Central memory CD8-positive, alpha-beta T cell (primary cell): ENCODE measurements at regions not wholly inside any gene's neighbourhood (a gene's known extent, or its start where the extent isn't known, plus 50 kb on each side); places are given as distances from the start of the nearest gene placed in this dataset.

Experiments used
- ATAC-seq: fragments of 150-1000 bp; cut with Tn5 transposase; replicated peaks from 2 replicates; pipeline ENCODE4 v1.10.0; 2022; ENCODE audit warnings: mild to moderate bottlenecking, moderate FRiP score, moderate number of reproducible peaks; ENCODE audit not compliant: poor library complexity, severe bottlenecking; ENCODE audit errors: extremely low read depth
- DNase-seq, 2 donors: peaks; one replicate each; pipeline ENCODE4 v3.0.0; 2021; ENCODE audit warnings: low spot score in 2 of 2
- H3K27ac Mint-ChIP-seq: one replicate; pipeline ENCODE4 v1.8.0; 2022; ENCODE audit warnings: low read depth, mild to moderate bottlenecking, moderate library complexity, mixed read lengths
- H3K27me3 Mint-ChIP-seq: one replicate; pipeline ENCODE4 v1.8.0; 2022; ENCODE audit warnings: mixed read lengths
- H3K36me3 Mint-ChIP-seq: one replicate; pipeline ENCODE4 v1.8.0; 2022; ENCODE audit warnings: mild to moderate bottlenecking, moderate library complexity, mixed read lengths; ENCODE audit not compliant: insufficient read depth
- H3K4me1 Mint-ChIP-seq: one replicate; pipeline ENCODE4 v1.8.0; 2022; ENCODE audit warnings: mixed read lengths
- H3K4me3 Mint-ChIP-seq: one replicate; pipeline ENCODE4 v1.8.0; 2022; ENCODE audit warnings: mild to moderate bottlenecking, moderate library complexity, mixed read lengths
- H3K9me3 Mint-ChIP-seq: one replicate; pipeline ENCODE4 v1.8.0; 2022; ENCODE audit warnings: mixed read lengths

GRCh38 chr2:66753257-66753656 is 318.3 kb downstream of the MEIS1 start:
- Mint-ChIP-seq H3K4me3 (no peak overlapping the region), H3K9me3 (peaks cover 24% of the 10 kb centered on the region), H3K27ac (no peak overlapping the region), H3K27me3 (no peaks in the 10 kb centered on the region), H3K4me1 (no peaks in the 10 kb centered on the region), H3K36me3 (no peaks in the 10 kb centered on the region)
- ATAC-seq, result no peak
- DNase-seq, result no peak

DNA sequence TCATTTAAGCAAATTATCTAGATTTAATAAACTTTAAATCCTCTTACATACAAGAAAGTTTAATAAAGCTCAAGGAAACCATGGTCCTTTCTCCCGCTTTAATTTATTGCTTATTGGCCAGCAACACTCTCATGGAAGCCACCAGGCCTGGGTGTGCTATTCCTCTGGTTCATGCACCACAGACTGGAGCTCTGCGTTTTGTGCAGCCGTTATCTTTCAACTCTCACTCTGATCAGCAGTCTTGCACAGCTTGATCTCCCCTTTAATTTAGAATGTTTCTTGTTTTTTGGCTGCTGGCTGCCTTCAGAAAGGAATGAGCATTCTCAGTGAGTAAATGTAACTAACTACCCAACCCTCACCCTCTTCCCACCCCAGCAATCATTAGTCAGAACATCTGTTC is 318.7 kb downstream of the MEIS1 start:
- Mint-ChIP-seq H3K4me3 (no peak overlapping the region), H3K4me1 (no peaks in the 10 kb centered on the region), H3K27me3 (no peaks in the 10 kb centered on the region), H3K27ac (no peak overlapping the region), H3K9me3 (peaks cover 26% of the 10 kb centered on the region), H3K36me3 (no peaks in the 10 kb centered on the region)
- ATAC-seq (no peak), DNase-seq (no peak)

DNA sequence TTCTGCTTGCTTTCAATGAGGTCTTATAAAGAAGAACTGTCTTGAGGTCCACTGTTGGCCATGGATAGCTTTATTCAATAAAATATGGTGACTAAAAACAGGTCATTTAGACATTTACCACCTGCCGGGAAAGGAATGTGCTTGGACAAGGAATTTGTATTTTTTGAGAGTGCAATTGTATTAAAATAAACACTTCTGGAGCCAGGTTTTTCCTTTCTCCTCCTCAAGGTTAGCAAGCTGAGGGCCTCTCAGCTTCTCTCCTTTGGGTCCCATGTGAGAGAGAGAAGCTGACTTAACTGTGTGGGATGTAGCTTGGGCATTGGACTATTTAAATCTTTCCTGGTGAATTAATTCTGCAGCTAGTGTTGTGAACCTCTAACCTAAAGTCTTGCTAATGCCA is 321.0 kb downstream of the MEIS1 start:
- ATAC-seq (no peak), DNase-seq (no peak)
- Mint-ChIP-seq H3K27me3 (no peaks in the 10 kb centered on the region), H3K27ac (no peak overlapping the region), H3K9me3 (peaks cover 21% of the 10 kb centered on the region), H3K4me1 (no peaks in the 10 kb centered on the region), H3K36me3 (no peaks in the 10 kb centered on the region), H3K4me3 (no peak overlapping the region)

- no peak for ATAC-seq
- Mint-ChIP-seq H3K27me3 (no peaks in the 10 kb centered on the region), H3K9me3 (peaks cover 28% of the 10 kb centered on the region), H3K4me3 (no peak overlapping the region), H3K36me3 (peaks cover 2% of the 10 kb centered on the region), H3K27ac (no peak overlapping the region), H3K4me1 (no peaks in the 10 kb centered on the region)
- no peak for DNase-seq
These were observed 326.9 kb downstream of the MEIS1 start for GRCh38 chr2:66761826-66762225.

- H3K36me3 Mint-ChIP-seq, result peaks cover 2% of the 10 kb centered on the region
- peaks cover 25% of the 10 kb centered on the region for H3K9me3 Mint-ChIP-seq
- DNase-seq (no peak), ATAC-seq (no peak)
- no peak overlapping the region for H3K4me3 Mint-ChIP-seq
- H3K4me1 Mint-ChIP-seq, result no peaks in the 10 kb centered on the region
- no peaks in the 10 kb centered on the region for H3K27me3 Mint-ChIP-seq
- no peak overlapping the region for H3K27ac Mint-ChIP-seq
These were observed 327.8 kb downstream of the MEIS1 start for GRCh38 chr2:66762761-66763160.

GRCh38 chr2:66766582-66766981 is 331.7 kb downstream of the MEIS1 start:
- Mint-ChIP-seq H3K4me3 (no peak overlapping the region), H3K27me3 (no peaks in the 10 kb centered on the region), H3K4me1 (no peaks in the 10 kb centered on the region), H3K36me3 (peaks cover 2% of the 10 kb centered on the region), H3K9me3 (peaks cover 24% of the 10 kb centered on the region), H3K27ac (no peak overlapping the region)
- ATAC-seq (no peak), DNase-seq (no peak)

GRCh38 chr2:66771359-66771976 is 336.5 kb downstream of the MEIS1 start:
- DNase-seq (no peak), ATAC-seq (no peak)
- Mint-ChIP-seq H3K4me3 (no peak overlapping the region), H3K27me3 (no peaks in the 10 kb centered on the region), H3K4me1 (no peaks in the 10 kb centered on the region), H3K27ac (no peak overlapping the region), H3K9me3 (peaks cover 5% of the 10 kb centered on the region), H3K36me3 (peaks cover 1% of the 10 kb centered on the region)

- H3K27ac Mint-ChIP-seq, result no peak overlapping the region
- no peaks in the 10 kb centered on the region for H3K27me3 Mint-ChIP-seq
- peaks cover 1% of the 10 kb centered on the region for H3K36me3 Mint-ChIP-seq
- no peaks in the 10 kb centered on the region for H3K4me1 Mint-ChIP-seq
- no peak overlapping the region for H3K4me3 Mint-ChIP-seq
- DNase-seq (no peak), ATAC-seq (no peak)
- peaks cover 5% of the 10 kb centered on the region for H3K9me3 Mint-ChIP-seq
These were observed 337.7 kb downstream of the MEIS1 start for GRCh38 chr2:66772618-66773017.

GRCh38 chr2:66775730-66776422 is 341.0 kb downstream of the MEIS1 start:
- Mint-ChIP-seq H3K4me3 (no peak overlapping the region), H3K27me3 (no peaks in the 10 kb centered on the region), H3K9me3 (no peaks in the 10 kb centered on the region), H3K27ac (no peak overlapping the region), H3K36me3 (peaks cover 1% of the 10 kb centered on the region), H3K4me1 (no peaks in the 10 kb centered on the region)
- no peak for DNase-seq
- ATAC-seq, result no peak

GRCh38 chr2:66781804-66782203 is 346.9 kb downstream of the MEIS1 start:
- Mint-ChIP-seq H3K27ac (no peak overlapping the region), H3K4me3 (no peak overlapping the region), H3K9me3 (peaks cover 6% of the 10 kb centered on the region), H3K36me3 (no peaks in the 10 kb centered on the region), H3K4me1 (no peaks in the 10 kb centered on the region), H3K27me3 (no peaks in the 10 kb centered on the region)
- DNase-seq, result no peak
- no peak for ATAC-seq

- Mint-ChIP-seq H3K36me3 (no peaks in the 10 kb centered on the region), H3K27ac (no peak overlapping the region), H3K4me3 (no peak overlapping the region), H3K4me1 (no peaks in the 10 kb centered on the region), H3K27me3 (no peaks in the 10 kb centered on the region), H3K9me3 (peaks cover 6% of the 10 kb centered on the region)
- no peak for DNase-seq
- ATAC-seq, result no peak
These were observed 347.9 kb downstream of the MEIS1 start for GRCh38 chr2:66782780-66783361.

DNA sequence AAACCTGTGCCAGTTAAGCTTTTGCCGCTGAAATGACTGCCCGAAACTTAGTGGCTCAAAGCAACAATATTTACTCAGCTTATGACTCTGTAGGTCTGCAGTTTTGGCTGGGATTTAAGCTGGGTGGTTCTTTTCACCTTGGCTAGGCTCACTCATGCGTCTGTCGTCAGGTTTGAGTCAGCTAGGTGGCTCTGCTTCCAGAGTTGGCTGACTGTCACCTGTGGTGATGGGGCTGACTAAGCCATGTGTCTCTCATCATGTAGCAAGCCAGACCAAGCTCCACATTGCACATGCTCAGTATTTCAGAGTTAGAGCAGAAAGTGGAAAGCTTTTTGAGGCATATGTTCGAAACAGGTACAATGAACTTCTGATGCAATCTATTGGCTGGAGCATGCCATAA is 354.8 kb downstream of the MEIS1 start:
- Mint-ChIP-seq H3K9me3 (no peaks in the 10 kb centered on the region), H3K4me1 (no peaks in the 10 kb centered on the region), H3K36me3 (no peaks in the 10 kb centered on the region), H3K27ac (no peak overlapping the region), H3K4me3 (no peak overlapping the region), H3K27me3 (no peaks in the 10 kb centered on the region)
- DNase-seq (no peak), ATAC-seq (no peak)

DNA sequence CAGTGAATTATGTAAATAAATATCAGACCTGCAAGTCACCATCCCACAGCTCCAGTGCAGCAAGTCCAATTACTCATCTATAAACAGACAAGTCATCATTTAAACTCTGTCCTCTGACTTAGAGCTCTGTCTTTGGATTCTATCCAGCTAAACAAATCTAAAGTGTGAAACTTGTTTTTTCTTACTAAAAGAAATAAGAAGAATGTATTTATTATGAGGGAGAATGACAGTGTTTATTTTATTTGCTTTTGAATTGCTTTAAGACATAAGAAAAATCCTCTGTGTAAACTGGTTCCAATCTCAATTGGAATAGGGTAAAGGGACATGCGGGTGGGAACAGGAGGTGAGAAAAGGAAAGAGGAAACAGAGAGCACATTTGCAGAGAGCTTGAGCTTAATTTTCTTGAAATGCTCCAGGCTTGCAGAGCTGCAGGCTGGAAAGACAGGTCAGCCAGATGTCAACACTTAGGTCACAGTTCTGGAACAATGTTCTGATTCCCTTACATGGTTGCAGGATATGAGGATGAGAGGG is 355.8 kb downstream of the MEIS1 start:
- Mint-ChIP-seq H3K4me3 (no peak overlapping the region), H3K36me3 (no peaks in the 10 kb centered on the region), H3K27ac (no peak overlapping the region), H3K27me3 (no peaks in the 10 kb centered on the region), H3K9me3 (no peaks in the 10 kb centered on the region), H3K4me1 (no peaks in the 10 kb centered on the region)
- no peak for DNase-seq
- ATAC-seq, result no peak
